Stomach (tissue), 4 donors: ENCODE measurements at regions not wholly inside any gene's neighbourhood (a gene's known extent, or its start where the extent isn't known, plus 50 kb on each side); places are given as distances from the start of the nearest gene placed in this dataset.
"Not testable (repeated sequence)": the region's sequence is repeated elsewhere in the genome, so short reads cannot be mapped to it uniquely, and the experiment has no call there.

Experiments
- CTCF ChIP-seq, 7 experiments: fragments of 450-650 bp in 4 of 7; fragments of 200-600 bp in 3 of 7; sonication (generic) in 3 of 7; IDR thresholded peaks; one replicate each; pipeline ENCODE4 v1.5.1; 2016 to 2019; ENCODE audit warnings: antibody characterized with exemption in 7 of 7, control low read depth in 2 of 7, mild to moderate bottlenecking in 1 of 7
- POLR2A ChIP-seq, 4 donors: fragments of 450-650 bp; IDR thresholded peaks; one replicate each; pipeline ENCODE4 v1.6.1; 2016; ENCODE audit warnings: antibody characterized with exemption in 4 of 4, control low read depth in 2 of 4, mild to moderate bottlenecking in 1 of 4, moderate library complexity in 1 of 4
- POLR2AphosphoS5 ChIP-seq, 3 donors: sonication (generic); formaldehyde crosslinking; IDR thresholded peaks; one replicate each; pipeline ENCODE4 v1.6.1; 2016; ENCODE audit warnings: antibody characterized with exemption in 3 of 3

- TF ChIP-seq POLR2A, CTCF, POLR2AphosphoS5 (IDR thresholded peaks at IDR 0.05): not testable (repeated sequence)
Measured at GRCh38 chr16:18204309-18204708, 132.2 kb downstream of the NPIPA8 start.
